Hematopoietic multipotent progenitor cell treated with erythropoietin and hydrocortisone succinate and interleukin-3 and kit ligand, for 8 days (in vitro differentiated cells): ENCODE measurements at regions not wholly inside any gene's neighbourhood (a gene's known extent, or its start where the extent isn't known, plus 50 kb on each side); places are given as distances from the start of the nearest gene placed in this dataset.
"Not testable (repeated sequence)": the region's sequence is repeated elsewhere in the genome, so short reads cannot be mapped to it uniquely, and the experiment has no call there.

ENCODE experiments used
- DNase-seq: peaks from one replicate; pipeline ENCODE4 v3.0.0-alpha.2; 2015

GRCh38 chr5:163790497-163790896 lies 285.1 kb downstream of the MAT2B start:
- no peak for DNase-seq

- no peak for DNase-seq
These were observed 289.6 kb downstream of the MAT2B start for GRCh38 chr5:163794993-163795392.

GRCh38 chr5:163807781-163808180 lies 302.4 kb downstream of the MAT2B start:
- DNase-seq, result no peak

DNA sequence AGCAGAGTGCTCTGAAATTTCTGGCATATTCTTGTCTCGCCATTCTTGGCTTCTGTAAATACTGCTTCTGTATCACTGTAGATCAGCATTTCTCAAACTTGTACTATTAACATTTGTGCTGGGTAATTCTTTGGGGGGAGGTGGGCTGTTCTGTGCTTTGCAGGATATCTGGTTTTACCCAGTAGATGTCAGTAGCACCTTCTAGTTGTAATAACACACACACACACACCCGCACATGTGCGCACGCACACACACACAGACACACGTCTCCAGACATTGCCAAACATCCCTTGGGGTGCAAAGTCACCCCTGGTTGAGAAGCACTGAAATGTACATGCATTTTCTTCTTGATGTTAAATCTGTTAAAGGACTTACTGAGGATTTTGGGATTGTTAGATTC lies 304.1 kb downstream of the MAT2B start:
- DNase-seq, result no peak

DNA sequence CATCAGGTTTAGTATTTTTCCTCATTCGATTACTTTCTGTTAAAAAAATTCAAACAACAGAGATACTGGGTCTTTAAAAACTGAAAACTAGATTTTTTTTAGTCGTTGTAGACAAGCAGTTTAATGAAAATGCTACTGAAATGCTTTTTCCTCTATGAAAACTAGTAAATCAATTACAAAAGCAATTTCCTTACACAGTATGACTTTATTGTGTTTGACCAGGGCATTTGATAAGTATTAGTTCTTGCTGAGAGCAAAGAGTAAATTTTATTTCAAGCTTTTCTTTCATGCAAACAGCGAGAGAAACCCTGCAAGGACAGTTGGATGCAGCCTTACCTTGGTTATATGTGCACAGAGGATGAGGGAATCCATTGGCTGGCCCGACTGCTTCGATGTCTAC lies 308.5 kb downstream of the MAT2B start:
- no peak for DNase-seq

DNA sequence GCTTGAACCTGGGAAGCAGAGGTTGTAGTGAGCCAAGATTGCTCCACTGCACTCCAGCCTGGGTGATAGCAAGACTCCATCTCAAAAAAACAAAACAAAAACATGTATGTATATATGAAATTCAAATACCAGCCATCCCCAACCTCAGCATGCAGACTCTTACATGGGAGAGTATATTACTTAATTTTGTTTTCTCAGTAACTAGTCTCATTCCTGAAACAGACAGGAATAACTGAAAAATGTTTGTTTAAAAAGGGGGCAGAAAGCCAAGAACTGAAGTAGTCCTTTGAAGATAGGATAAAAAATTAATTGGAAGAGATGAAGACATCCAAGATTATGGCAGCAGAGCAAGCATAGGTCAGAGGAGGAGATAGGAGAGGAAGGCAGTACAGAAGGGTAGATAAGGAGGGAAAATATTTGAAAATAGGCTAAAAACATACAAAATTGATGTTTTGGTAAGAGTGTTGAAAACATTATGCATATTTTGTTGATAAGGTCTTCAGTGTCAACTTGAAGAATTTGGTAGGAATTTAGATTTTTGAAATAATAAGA lies 309.9 kb downstream of the MAT2B start:
- DNase-seq, result no peak

DNA sequence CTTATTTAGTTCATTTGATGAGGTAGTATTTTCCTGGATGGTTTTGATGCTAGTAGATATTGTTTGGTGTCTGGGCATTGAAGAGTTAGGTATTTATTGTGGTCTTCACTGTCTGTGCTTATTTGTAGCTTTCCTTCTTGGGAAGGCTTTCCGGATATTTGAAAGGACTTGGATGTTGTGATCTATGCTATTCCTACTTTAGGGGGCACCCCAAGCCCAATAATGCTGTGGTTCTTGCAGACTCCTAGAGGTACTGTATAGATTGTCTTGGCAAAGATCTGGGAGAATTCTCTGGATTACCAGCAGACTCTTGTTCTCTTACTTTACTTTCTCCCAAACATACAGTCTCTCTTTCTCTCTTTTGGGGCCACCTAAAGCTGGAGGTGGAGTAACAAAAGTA lies 315.7 kb downstream of the MAT2B start:
- DNase-seq, result peak; percentile 7

GRCh38 chr5:163822548-163822947 lies 317.1 kb downstream of the MAT2B start:
- DNase-seq, result no peak

- DNase-seq, result no peak
These were observed 320.2 kb downstream of the MAT2B start for GRCh38 chr5:163825661-163826060.

GRCh38 chr5:163826201-163826600 lies 320.8 kb downstream of the MAT2B start:
- DNase-seq, result no peak

GRCh38 chr5:163832155-163832554 lies 326.7 kb downstream of the MAT2B start:
- no peak for DNase-seq

DNA sequence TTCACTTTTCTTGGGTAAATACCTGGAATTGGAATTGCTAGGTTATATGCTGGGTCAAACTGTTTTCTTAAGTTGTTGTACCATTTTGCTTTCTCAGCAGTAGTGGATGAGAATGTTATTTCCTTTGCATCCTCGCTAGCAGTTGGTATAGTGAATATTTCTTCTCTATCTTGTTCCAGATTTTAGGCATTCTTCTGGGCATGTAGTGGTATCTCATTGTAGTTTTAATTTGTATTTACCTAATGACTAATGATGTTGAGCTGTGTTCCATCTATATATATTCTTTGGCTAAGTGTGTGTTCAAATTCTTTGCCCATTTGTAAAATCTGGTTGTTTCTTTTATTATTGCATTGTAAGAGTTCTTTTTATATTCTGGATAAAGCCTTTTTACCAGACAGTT lies 333.3 kb downstream of the MAT2B start:
- DNase-seq, result no peak

GRCh38 chr5:163846512-163846911 lies 341.1 kb downstream of the MAT2B start:
- no peak for DNase-seq

DNA sequence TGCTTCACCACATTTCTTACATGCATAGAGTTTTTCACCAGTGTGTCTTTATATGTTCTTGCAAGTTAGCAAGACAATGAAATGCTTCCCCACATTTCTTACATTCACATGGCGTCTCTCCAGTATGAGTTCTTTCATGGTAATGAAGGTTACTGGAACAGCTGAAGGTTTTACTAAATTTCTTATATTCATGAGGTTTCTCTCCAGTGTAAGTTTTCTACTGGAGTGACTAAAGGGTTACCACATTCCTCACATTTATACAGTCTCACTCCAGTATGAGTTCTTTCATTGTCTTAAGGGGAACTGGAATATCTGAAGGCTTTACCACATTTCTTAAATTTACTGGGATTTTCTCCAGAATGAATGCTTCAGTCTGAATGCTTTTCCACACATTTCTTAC lies 350.3 kb downstream of the MAT2B start:
- no peak for DNase-seq

DNA sequence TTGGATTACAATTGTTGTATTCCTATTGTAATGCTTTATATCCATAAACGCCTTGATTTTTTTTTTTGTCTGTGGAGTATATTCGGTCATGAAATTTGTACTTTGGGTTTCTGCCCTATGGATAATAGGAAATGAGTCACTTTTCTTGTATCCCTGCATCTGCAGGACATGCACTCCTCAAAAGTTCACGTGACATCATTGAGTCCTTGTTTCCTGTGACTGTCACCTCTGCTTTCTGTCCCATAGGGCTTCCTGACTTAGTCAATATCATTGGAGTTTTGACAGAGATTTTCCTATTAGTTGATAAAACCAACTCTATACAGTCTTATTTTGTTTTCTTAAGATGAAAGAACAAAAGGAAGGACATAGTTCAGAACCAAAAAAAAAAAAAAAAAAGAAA lies 356.3 kb downstream of the MAT2B start:
- no peak for DNase-seq

DNA sequence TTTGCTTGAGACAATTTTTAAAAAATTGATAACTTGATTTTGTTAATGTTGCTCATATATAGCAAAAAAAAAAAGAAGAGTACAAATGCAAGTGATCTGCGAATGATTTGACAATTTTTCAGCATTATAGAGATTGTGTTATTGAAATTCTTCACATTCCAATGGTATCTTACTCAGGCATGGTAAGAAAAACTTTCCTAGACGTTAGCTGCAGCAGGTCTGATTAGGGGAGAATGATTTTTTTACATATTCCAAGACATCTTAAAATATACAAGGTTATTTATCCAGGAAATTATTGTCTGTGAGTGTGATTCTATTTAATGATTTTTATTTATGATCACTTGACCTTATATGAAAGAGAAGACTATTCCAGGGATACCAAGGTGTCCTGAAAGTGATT lies 361.9 kb downstream of the MAT2B start:
- no peak for DNase-seq

GRCh38 chr5:163867738-163868137 lies 362.3 kb downstream of the MAT2B start:
- DNase-seq, result no peak

DNA sequence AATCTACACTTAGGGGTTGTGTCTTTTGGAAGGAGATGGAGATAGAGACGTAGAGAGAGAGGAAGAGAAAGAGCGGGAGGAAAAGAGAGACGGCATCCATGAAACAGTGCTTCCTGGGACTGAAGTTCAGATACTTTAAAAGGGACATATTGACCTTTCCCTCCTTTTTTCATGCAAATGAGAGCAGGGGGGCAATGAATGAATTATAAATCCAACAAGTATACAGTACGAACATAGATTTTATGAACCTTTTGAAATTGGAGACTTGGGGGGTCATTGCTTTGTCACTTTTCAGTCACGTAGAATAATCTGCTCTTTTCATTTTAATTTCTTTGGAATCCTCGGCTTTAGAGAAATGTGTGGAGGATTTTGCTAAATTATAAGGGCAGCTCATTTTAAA lies 364.2 kb downstream of the MAT2B start:
- no peak for DNase-seq

DNA sequence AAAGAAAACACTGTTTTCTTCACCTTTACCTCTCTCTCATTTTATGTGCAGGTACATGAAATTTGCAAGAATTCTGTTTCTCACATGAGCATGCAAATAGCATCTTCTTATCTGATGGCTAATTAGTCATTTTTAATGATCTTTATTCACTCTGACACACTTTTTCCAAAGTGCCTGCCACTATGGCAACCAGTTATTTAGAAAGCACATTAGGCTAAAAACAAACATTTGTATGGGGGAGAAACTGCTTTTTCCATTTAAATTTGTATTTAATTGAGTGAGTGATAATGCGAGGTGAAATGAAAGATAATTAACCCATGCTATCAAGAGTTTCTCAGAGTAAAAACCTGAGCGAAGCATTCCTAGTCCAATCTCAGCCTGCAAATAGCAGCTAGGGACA lies 365.0 kb downstream of the MAT2B start:
- DNase-seq, result no peak

- DNase-seq, result no peak
These were observed 369.0 kb downstream of the MAT2B start for GRCh38 chr5:163874431-163874830.

- not testable (repeated sequence) for DNase-seq
These were observed 369.5 kb downstream of the MAT2B start for GRCh38 chr5:163874912-163875311.

DNA sequence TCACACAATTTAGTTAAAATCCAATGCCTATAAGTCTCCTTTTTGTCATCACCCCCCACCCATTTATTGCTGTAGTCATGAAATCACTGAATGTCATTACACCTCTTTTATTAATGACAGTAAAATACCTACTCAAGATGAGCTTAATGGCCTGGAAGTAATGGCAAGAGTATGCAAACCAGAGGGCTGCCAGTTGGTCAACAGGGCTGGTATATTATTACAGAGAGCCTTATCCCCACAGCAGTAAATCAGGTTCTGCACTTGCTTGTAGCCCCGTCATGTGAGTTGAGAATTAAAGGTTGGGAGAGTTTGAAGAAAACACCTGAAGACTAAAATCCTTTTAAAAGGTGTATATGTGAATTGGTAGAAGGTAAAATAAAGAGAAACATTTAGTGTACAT lies 372.4 kb downstream of the MAT2B start:
- DNase-seq, result no peak

DNA sequence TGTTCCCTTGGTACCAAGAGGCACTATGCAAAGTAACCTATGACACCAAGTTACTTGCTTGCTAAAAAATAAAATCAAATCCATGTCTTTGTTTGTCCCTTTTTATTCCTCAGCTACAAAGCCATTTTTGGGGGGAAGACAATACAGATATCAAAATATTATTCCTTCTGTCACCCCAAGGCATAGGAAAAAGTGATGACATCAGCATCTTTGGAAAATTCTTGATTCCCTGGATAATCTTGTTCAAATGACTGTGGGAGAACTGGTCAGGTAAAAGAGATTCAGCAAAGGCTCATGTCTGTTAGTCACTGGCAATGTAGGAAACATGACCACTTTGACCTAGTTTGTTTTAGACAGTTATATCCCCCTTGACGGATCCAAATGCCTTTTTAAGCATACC lies 373.1 kb downstream of the MAT2B start:
- no peak for DNase-seq

GRCh38 chr5:163880302-163880701 lies 374.9 kb downstream of the MAT2B start:
- no peak for DNase-seq

DNA sequence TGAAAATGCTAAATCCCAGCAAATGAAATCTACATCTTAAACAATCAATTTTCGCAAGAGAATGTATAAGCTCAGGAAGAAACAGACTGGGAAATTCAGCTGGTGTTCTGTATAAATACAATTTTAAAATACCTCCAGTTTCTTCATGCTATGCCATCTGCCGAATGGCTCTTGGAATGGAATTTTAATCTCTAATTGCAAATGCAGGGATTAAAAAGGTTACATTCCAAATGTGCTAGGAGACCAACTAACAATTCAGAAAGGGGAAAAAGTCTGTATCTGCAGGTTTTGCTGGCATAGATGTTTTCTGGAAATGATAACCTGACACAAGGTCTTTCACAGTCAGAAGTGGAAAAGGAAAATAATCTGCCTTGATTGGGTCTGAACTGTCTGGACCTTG lies 379.7 kb downstream of the MAT2B start:
- no peak for DNase-seq

DNA sequence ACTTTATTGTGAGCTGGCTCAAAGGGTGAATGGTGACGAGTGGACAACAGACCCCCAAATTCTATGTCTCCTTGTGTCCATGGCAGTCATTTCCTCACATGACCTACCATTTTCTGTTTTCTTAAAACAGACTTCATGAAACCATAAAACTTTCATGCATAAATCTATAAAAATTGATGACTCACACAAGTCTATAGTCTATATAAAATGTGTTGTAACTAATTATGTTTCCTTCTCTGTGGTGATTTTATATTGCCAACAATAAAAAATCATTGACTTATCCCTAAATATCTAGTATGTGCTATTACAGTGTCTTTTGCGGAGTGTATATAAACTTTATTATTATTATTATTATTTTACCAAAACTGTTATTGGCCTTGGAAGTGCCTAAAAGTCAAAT lies 382.4 kb downstream of the MAT2B start:
- DNase-seq, result no peak
